Prostate gland (tissue), 2 donors: ENCODE measurements at regions not wholly inside any gene's neighbourhood (a gene's known extent, or its start where the extent isn't known, plus 50 kb on each side); places are given as distances from the start of the nearest gene placed in this dataset.

Source experiments
- DNase-seq: peaks from one replicate; pipeline ENCODE4 v3.0.0-alpha.2; 2019; ENCODE audit warnings: low spot score
- H3K27ac ChIP-seq, 2 donors: fragments of 200-600 bp; sonication (generic); 2 replicates each; pipeline ENCODE4 v1.5.1; 2017 to 2019
- H3K27me3 ChIP-seq: fragments of 200-600 bp; sonication (generic); replicated peaks from 2 replicates; pipeline ENCODE4 v1.5.1; 2019; ENCODE audit not compliant: insufficient read depth
- H3K36me3 ChIP-seq, 2 donors: fragments of 200-600 bp; sonication (generic); 1 replicate in 1 of 2; 2 replicates in 1 of 2; pipeline versions ENCODE4 v1.5.1 to v1.8.1; 2017 to 2019
- H3K4me1 ChIP-seq: fragments of 200-600 bp; sonication (generic); replicated peaks from 2 replicates; pipeline ENCODE4 v1.5.1; 2019
- H3K4me3 ChIP-seq, 2 donors: fragments of 200-600 bp; sonication (generic); 2 replicates each; pipeline ENCODE4 v1.5.1; 2017 to 2019
- H3K9me3 ChIP-seq: fragments of 200-600 bp; sonication (generic); 2 replicates; pipeline ENCODE4 v1.5.1; 2017
- POLR2A ChIP-seq: fragments of 450-650 bp; IDR thresholded peaks from one replicate; pipeline ENCODE4 v1.6.1; 2016; ENCODE audit warnings: antibody characterized with exemption, mild to moderate bottlenecking
- POLR2AphosphoS5 ChIP-seq: sonication (generic); formaldehyde crosslinking; IDR thresholded peaks from one replicate; pipeline ENCODE4 v1.6.1; 2017; ENCODE audit warnings: antibody characterized with exemption
- WGBS: methylation state at CpG from one replicate; pipeline ENCODE4 v1.1.5; 2018; 5-methylcytosine and 5-hydroxymethylcytosine counted together
- intact Hi-C: fragments of 100-400 bp; cut with DNase I; formaldehyde crosslinking; loops from one replicate; pipeline ENCODE4 v1.14.2; 2022
- TF ChIP-seq, protein P1 (sequence below), 4 experiments: fragments of 200-600 bp in 2 of 4; fragments of 450-650 bp in 2 of 4; sonication (generic) in 2 of 4; IDR thresholded peaks; 1 replicate in 3 of 4; 2 replicates in 1 of 4; pipeline ENCODE4 v1.5.1; 2016 to 2019; ENCODE audit warnings: antibody characterized with exemption in 4 of 4, mild to moderate bottlenecking in 2 of 4, moderate library complexity in 2 of 4

- Histone ChIP-seq H3K4me3 (no peak overlapping the region), H3K36me3 (no peaks in the 10 kb centered on the region), H3K27me3 (no peaks in the 10 kb centered on the region), H3K9me3 (no peaks in the 10 kb centered on the region), H3K4me1 (no peaks in the 10 kb centered on the region), H3K27ac (no peak overlapping the region)
- no peak for TF ChIP-seq POLR2AphosphoS5
- TF ChIP-seq, protein P1, sequence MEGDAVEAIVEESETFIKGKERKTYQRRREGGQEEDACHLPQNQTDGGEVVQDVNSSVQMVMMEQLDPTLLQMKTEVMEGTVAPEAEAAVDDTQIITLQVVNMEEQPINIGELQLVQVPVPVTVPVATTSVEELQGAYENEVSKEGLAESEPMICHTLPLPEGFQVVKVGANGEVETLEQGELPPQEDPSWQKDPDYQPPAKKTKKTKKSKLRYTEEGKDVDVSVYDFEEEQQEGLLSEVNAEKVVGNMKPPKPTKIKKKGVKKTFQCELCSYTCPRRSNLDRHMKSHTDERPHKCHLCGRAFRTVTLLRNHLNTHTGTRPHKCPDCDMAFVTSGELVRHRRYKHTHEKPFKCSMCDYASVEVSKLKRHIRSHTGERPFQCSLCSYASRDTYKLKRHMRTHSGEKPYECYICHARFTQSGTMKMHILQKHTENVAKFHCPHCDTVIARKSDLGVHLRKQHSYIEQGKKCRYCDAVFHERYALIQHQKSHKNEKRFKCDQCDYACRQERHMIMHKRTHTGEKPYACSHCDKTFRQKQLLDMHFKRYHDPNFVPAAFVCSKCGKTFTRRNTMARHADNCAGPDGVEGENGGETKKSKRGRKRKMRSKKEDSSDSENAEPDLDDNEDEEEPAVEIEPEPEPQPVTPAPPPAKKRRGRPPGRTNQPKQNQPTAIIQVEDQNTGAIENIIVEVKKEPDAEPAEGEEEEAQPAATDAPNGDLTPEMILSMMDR (IDR thresholded peaks at IDR 0.05), result no peak
- TF ChIP-seq POLR2A, result no peak
- DNase-seq, result no peak
- intact Hi-C loops, result no loop called here
- WGBS, result 89% methylated on average over 6 of the region's 6 CpGs
Observed at GRCh38 chr9:124099860-124100259, 88.3 kb downstream of the LHX2 start.

- no peak overlapping the region for H3K4me3 ChIP-seq
- H3K9me3 ChIP-seq, result no peaks in the 10 kb centered on the region
- no peak for DNase-seq
- intact Hi-C loops, result no loop called here
- no peaks in the 10 kb centered on the region for H3K36me3 ChIP-seq
- no peaks in the 10 kb centered on the region for H3K4me1 ChIP-seq
- no peak overlapping the region for H3K27ac ChIP-seq
- no peaks in the 10 kb centered on the region for H3K27me3 ChIP-seq
- 62% methylated on average over 6 of the region's 6 CpGs for WGBS
- no peak for TF ChIP-seq POLR2A
- no peak for TF ChIP-seq POLR2AphosphoS5
- TF ChIP-seq, protein P1 (IDR thresholded peaks at IDR 0.05), result no peak
Observed at GRCh38 chr9:124101215-124101968, 89.8 kb downstream of the LHX2 start.

GRCh38 chr9:124101969-124102345 lies 90.4 kb downstream of the LHX2 start:
- no peaks in the 10 kb centered on the region for H3K27me3 ChIP-seq
- 37% methylated on average over 7 of the region's 7 CpGs for WGBS

GRCh38 chr9:124102363-124102762 lies 90.8 kb downstream of the LHX2 start:
- 51% methylated on average over 3 of the region's 3 CpGs for WGBS
- DNase-seq, result no peak
- Histone ChIP-seq H3K27me3 (no peaks in the 10 kb centered on the region), H3K9me3 (no peaks in the 10 kb centered on the region), H3K36me3 (no peaks in the 10 kb centered on the region), H3K4me1 (no peaks in the 10 kb centered on the region), H3K27ac (no peak overlapping the region), H3K4me3 (no peak overlapping the region)
- no peak for TF ChIP-seq POLR2AphosphoS5
- no peak for TF ChIP-seq POLR2A
- TF ChIP-seq, protein P1 (IDR thresholded peaks at IDR 0.05), result no peak
- intact Hi-C loops, result no loop called here

More at GRCh38 chr9:124101969-124102345, 90.4 kb downstream of the LHX2 start:
- intact Hi-C loops, result no loop called here
- DNase-seq, result no peak
- no peaks in the 10 kb centered on the region for H3K9me3 ChIP-seq
- no peaks in the 10 kb centered on the region for H3K4me1 ChIP-seq
- no peak overlapping the region for H3K27ac ChIP-seq
- H3K36me3 ChIP-seq, result no peaks in the 10 kb centered on the region
- TF ChIP-seq POLR2AphosphoS5, result no peak
- TF ChIP-seq, protein P1 (IDR thresholded peaks at IDR 0.05), result no peak
- no peak for TF ChIP-seq POLR2A
- H3K4me3 ChIP-seq, result no peak overlapping the region

DNA sequence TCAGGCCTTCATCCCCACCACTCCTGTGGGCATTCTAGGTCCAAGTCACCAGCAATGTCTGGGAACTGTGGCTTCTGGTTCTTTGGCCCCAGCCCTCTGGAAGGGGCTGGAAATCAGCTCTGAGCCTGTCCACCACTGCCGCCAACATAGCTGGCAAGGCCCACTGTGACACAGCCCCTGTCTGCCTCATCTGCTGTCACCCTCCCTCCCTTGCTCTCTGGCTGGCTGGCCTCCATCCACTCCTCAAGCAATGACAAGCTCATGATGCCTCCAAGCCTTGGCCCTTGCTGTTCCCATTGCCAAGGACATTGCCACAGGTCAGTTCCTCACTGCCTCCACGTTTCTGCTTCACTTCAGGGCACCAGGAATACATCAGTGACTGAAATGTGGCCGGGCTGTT lies 93.7 kb downstream of the LHX2 start:
- Histone ChIP-seq H3K9me3 (no peaks in the 10 kb centered on the region), H3K27me3 (no peaks in the 10 kb centered on the region), H3K4me1 (no peaks in the 10 kb centered on the region), H3K36me3 (no peaks in the 10 kb centered on the region), H3K27ac (no peak overlapping the region), H3K4me3 (no peak overlapping the region)
- no peak for DNase-seq
- 66% methylated on average over 3 of the region's 3 CpGs for WGBS
- TF ChIP-seq, protein P1 (IDR thresholded peaks at IDR 0.05), result no peak
- TF ChIP-seq POLR2A, result no peak
- intact Hi-C loops, result no loop called here
